ENCODE measurements at regions not wholly inside any gene's neighbourhood (a gene's known extent, or its start where the extent isn't known, plus 50 kb on each side); places are given as distances from the start of the nearest gene placed in this dataset.

DNA sequence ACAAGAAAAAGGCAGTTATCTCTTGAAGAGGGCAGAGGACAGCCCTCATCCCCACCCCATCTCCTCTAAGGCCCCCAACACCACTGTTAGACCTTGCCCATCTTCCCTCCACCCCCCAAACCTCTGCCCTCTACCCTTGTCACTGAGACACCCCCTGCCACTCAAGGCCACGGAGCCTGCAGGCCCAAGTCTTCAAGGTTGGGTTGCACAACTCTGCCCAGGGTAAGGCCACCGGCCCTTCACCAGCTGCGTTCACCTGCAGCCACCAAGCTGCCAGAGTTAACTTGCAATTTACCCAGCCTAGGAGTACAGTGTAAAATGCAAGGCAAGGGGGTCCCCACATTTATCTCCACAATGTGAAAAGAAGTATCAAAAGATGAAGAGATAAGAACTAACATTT, 128.7 kb upstream of the PKDCC start:
- no peaks in the 10 kb centered on the region for H3K36me3 ChIP-seq
- H3K9me3 ChIP-seq, result no peaks in the 10 kb centered on the region
- H3K27ac ChIP-seq, result no peak overlapping the region
- H3K4me1 ChIP-seq, result peaks cover 0 to 27% (median 18%) of the 10 kb centered on the region in 4 donors
- no peaks in the 10 kb centered on the region for H3K27me3 ChIP-seq
- WGBS, 2 donors, result 92 to 95% methylated on average over 3 of the region's 3 CpGs
- intact Hi-C loops (cut with DNase I), result no loop called here
- DNase-seq, result no peak
- no peak overlapping the region for H3K4me3 ChIP-seq
- no peak for TF ChIP-seq POLR2AphosphoS5 (IDR thresholded peaks at IDR 0.05)
- TF ChIP-seq EP300 (IDR thresholded peaks at IDR 0.05), result no peak
- TF ChIP-seq POLR2A (IDR thresholded peaks at IDR 0.05), result no peak
- no peak for TF ChIP-seq CTCF (IDR thresholded peaks at IDR 0.05)

GRCh38 chr2:41920181-41920580, 127.6 kb upstream of the PKDCC start:
- no peaks in the 10 kb centered on the region for H3K27me3 ChIP-seq

DNA sequence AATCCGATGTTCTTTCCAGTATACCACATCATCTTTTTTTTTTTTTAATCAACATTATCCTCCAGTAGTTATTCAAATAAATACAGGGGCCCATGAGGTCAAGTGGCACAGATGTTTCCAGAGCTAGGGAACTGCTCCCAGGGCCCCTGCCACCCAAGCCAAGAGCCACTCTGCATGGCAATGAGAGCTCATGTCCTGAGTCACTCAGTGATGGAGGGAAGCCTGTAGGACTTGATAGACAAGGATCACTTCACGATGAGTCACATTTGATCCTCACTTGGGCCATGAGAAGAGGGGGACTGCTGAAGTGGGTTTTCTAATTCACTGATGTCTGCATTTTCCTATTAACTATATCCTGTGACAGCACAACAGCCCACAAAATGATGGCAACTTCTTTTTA, 127.0 kb upstream of the PKDCC start:
- Histone ChIP-seq H3K27me3 (no peaks in the 10 kb centered on the region), H3K9me3 (no peaks in the 10 kb centered on the region), H3K27ac (no peak overlapping the region), H3K36me3 (no peaks in the 10 kb centered on the region), H3K4me3 (no peak overlapping the region), H3K4me1 (peaks cover 0 to 44% (median 34%) of the 10 kb centered on the region in 4 donors)
- intact Hi-C loops (cut with DNase I), result no loop called here
- 85 to 90% methylated on average over 2 of the region's 2 CpGs for WGBS, 2 donors
- TF ChIP-seq POLR2AphosphoS5 (IDR thresholded peaks at IDR 0.05) (no peak), CTCF (IDR thresholded peaks at IDR 0.05) (no peak), EP300 (IDR thresholded peaks at IDR 0.05) (no peak), POLR2A (IDR thresholded peaks at IDR 0.05) (no peak)
- DNase-seq, result no peak

More at GRCh38 chr2:41920181-41920580, 127.6 kb upstream of the PKDCC start:
- WGBS, 2 donors, result 93 to 95% methylated on average over 3 of the region's 3 CpGs
- Histone ChIP-seq H3K4me1 (peaks cover 0 to 37% (median 28%) of the 10 kb centered on the region in 4 donors), H3K9me3 (no peaks in the 10 kb centered on the region), H3K4me3 (no peak overlapping the region), H3K27ac (no peak overlapping the region), H3K36me3 (no peaks in the 10 kb centered on the region)
- intact Hi-C loops (cut with DNase I), result no loop called here
- TF ChIP-seq POLR2AphosphoS5 (IDR thresholded peaks at IDR 0.05) (no peak), CTCF (IDR thresholded peaks at IDR 0.05) (no peak), EP300 (IDR thresholded peaks at IDR 0.05) (no peak)
- no peak for DNase-seq

- Histone ChIP-seq H3K27me3 (no peaks in the 10 kb centered on the region), H3K4me1 (peaks cover 0 to 56% (median 45%) of the 10 kb centered on the region in 4 donors), H3K4me3 (no peak overlapping the region), H3K36me3 (no peaks in the 10 kb centered on the region), H3K9me3 (no peaks in the 10 kb centered on the region), H3K27ac (peak overlapping the region in 1 of 4 donors; percentile 90)
- WGBS, 2 donors, result 36 to 63% methylated on average over 5 of the region's 5 CpGs
- TF ChIP-seq EP300 (IDR thresholded peaks at IDR 0.05) (no peak), POLR2A (IDR thresholded peaks at IDR 0.05) (no peak), CTCF (IDR thresholded peaks at IDR 0.05) (no peak), POLR2AphosphoS5 (IDR thresholded peaks at IDR 0.05) (no peak)
- intact Hi-C loops (cut with DNase I), result no loop called here
- no peak for DNase-seq
These were observed 125.6 kb upstream of the PKDCC start for GRCh38 chr2:41922177-41922576.

GRCh38 chr2:41923156-41923786, 124.5 kb upstream of the PKDCC start:
- Histone ChIP-seq H3K9me3 (no peaks in the 10 kb centered on the region), H3K27ac (peak overlapping the region in 3 of 4 donors; percentile 35 to 90 (median 84)), H3K4me3 (no peak overlapping the region), H3K27me3 (no peaks in the 10 kb centered on the region), H3K4me1 (peaks cover 0 to 67% (median 56%) of the 10 kb centered on the region in 4 donors), H3K36me3 (no peaks in the 10 kb centered on the region)
- WGBS, 2 donors, result 72 to 80% methylated on average over 9 of the region's 9 CpGs
- no peak for DNase-seq
- TF ChIP-seq CTCF (IDR thresholded peaks at IDR 0.05), result no peak
- TF ChIP-seq POLR2A (IDR thresholded peaks at IDR 0.05), result no peak
- no peak for TF ChIP-seq POLR2AphosphoS5 (IDR thresholded peaks at IDR 0.05)
- TF ChIP-seq EP300 (IDR thresholded peaks at IDR 0.05), result no peak
- intact Hi-C loops (cut with DNase I), result no loop called here

Measured in sigmoid colon (tissue), 6 donors.